GM23338 (cell line): ENCODE measurements at regions not wholly inside any gene's neighbourhood (a gene's known extent, or its start where the extent isn't known, plus 50 kb on each side); places are given as distances from the start of the nearest gene placed in this dataset.

ENCODE experiments used
- ATAC-seq: fragments of 200-7000 bp; cut with Tn5 transposase; 3 replicates; pipeline ENCODE4 v1.9.1; 2020
- DNase-seq: peaks from one replicate; pipeline ENCODE4 v3.0.0-alpha.2; 2015; ENCODE audit warnings: low spot score
- H2AFZ ChIP-seq: fragments of 200-600 bp; sonication (generic); 2 replicates; pipeline ENCODE4 v1.8.0; 2016; ENCODE audit warnings: antibody characterized with exemption, mild to moderate bottlenecking, moderate library complexity
- H3F3A ChIP-seq: fragments of 200-600 bp; sonication (generic); replicated peaks from 2 replicates; pipeline ENCODE4 v1.8.0; 2017; ENCODE audit warnings: antibody characterized with exemption, mixed run types, low read depth
- H3K27ac ChIP-seq: fragments of 200-600 bp; sonication (generic); 2 replicates; pipeline ENCODE4 v1.6.1; 2016; ENCODE audit warnings: low read depth
- H3K27me3 ChIP-seq: fragments of 200-600 bp; sonication (generic); 2 replicates; pipeline ENCODE4 v1.8.0; 2016; ENCODE audit warnings: mild to moderate bottlenecking, mixed run types, moderate library complexity; ENCODE audit not compliant: insufficient read depth
- H3K36me3 ChIP-seq: fragments of 200-600 bp; sonication (generic); 2 replicates; pipeline ENCODE4 v1.8.0; 2016; ENCODE audit warnings: mild to moderate bottlenecking; ENCODE audit not compliant: insufficient read depth
- H3K4me1 ChIP-seq: fragments of 200-600 bp; sonication (generic); 2 replicates; pipeline ENCODE4 v1.8.0; 2016; ENCODE audit warnings: mild to moderate bottlenecking, moderate library complexity; ENCODE audit not compliant: insufficient read depth
- H3K4me2 ChIP-seq: fragments of 200-600 bp; sonication (generic); 2 replicates; pipeline ENCODE4 v1.7.1; 2017; ENCODE audit warnings: mixed run types
- H3K4me3 ChIP-seq: fragments of 200-600 bp; sonication (generic); 2 replicates; pipeline ENCODE4 v1.6.1; 2016; ENCODE audit warnings: mixed run types
- H3K79me2 ChIP-seq: fragments of 200-600 bp; sonication (generic); replicated peaks from 2 replicates; pipeline ENCODE4 v1.8.0; 2017; ENCODE audit warnings: mild to moderate bottlenecking; ENCODE audit not compliant: insufficient read depth
- H3K9me2 ChIP-seq: fragments of 200-600 bp; sonication (generic); 2 replicates; pipeline ENCODE4 v1.8.0; 2017; ENCODE audit not compliant: insufficient read depth
- H4K20me1 ChIP-seq: fragments of 200-600 bp; sonication (generic); replicated peaks from 2 replicates; pipeline ENCODE4 v1.8.0; 2017; ENCODE audit warnings: mild to moderate bottlenecking; ENCODE audit not compliant: insufficient read depth
- H3K27ac Mint-ChIP-seq: 2 replicates; pipeline ENCODE4 v1.8.0; 2020; ENCODE audit warnings: inconsistent platforms, mild to moderate bottlenecking, moderate library complexity, mixed read lengths
- H3K27me3 Mint-ChIP-seq: 3 replicates; pipeline ENCODE4 v1.8.0; 2022; ENCODE audit warnings: low read depth, mild to moderate bottlenecking, moderate library complexity, mixed read lengths, inconsistent platforms; ENCODE audit not compliant: insufficient read depth, poor library complexity
- H3K36me3 Mint-ChIP-seq: 3 replicates; pipeline ENCODE4 v1.8.0; 2021; ENCODE audit warnings: low read depth, mild to moderate bottlenecking, inconsistent platforms, moderate library complexity, mixed read lengths
- H3K4me1 Mint-ChIP-seq: 3 replicates; pipeline ENCODE4 v1.8.0; 2020; ENCODE audit warnings: mild to moderate bottlenecking, inconsistent platforms, mixed read lengths
- H3K4me3 Mint-ChIP-seq: 3 replicates; pipeline ENCODE4 v1.8.0; 2021; ENCODE audit warnings: moderate library complexity, mild to moderate bottlenecking, inconsistent platforms, mixed read lengths
- H3K9me3 Mint-ChIP-seq: 3 replicates; pipeline ENCODE4 v1.8.0; 2020; ENCODE audit warnings: moderate library complexity, mild to moderate bottlenecking, inconsistent platforms, mixed read lengths
- CREB1 ChIP-seq: fragments of 250-450 bp; sonication (Bioruptor Pico); IDR thresholded peaks from 2 replicates; pipeline ENCODE4 v1.5.0; 2020; ENCODE audit warnings: low read depth, mild to moderate bottlenecking, moderate library complexity
- EZH2 ChIP-seq: fragments of 200-600 bp; sonication (generic); IDR thresholded peaks from one replicate; pipeline ENCODE4 v1.8.0; 2017; ENCODE audit warnings: antibody characterized with exemption, mild to moderate bottlenecking, low read depth; ENCODE audit not compliant: unreplicated experiment
- EZH2phosphoT487 ChIP-seq: fragments of 200-600 bp; sonication (generic); IDR thresholded peaks from one replicate; pipeline ENCODE4 v1.8.1; 2018; ENCODE audit warnings: antibody characterized with exemption; ENCODE audit not compliant: unreplicated experiment
- JUNB ChIP-seq: IDR thresholded peaks from one replicate; pipeline ENCODE4 v1.6.1; 2016; ENCODE audit warnings: antibody characterized with exemption; ENCODE audit not compliant: unreplicated experiment
- NANOG ChIP-seq: IDR thresholded peaks from 2 replicates; pipeline ENCODE4 v1.6.1; 2016; ENCODE audit warnings: antibody characterized with exemption, borderline replicate concordance
- POLR2AphosphoS5 ChIP-seq: IDR thresholded peaks from 2 replicates; pipeline ENCODE4 v1.6.1; 2016; ENCODE audit warnings: antibody characterized with exemption, low read depth
- STAT1 ChIP-seq: IDR thresholded peaks from one replicate; pipeline ENCODE4 v1.6.1; 2016; ENCODE audit warnings: antibody characterized with exemption; ENCODE audit not compliant: unreplicated experiment
- ZNF114 ChIP-seq: fragments of 250-450 bp; sonication (Bioruptor Pico); IDR thresholded peaks from 2 replicates; pipeline ENCODE4 v1.5.0; 2020; ENCODE audit warnings: mild to moderate bottlenecking, moderate library complexity
- ZNF331 ChIP-seq: fragments of 250-450 bp; sonication (Bioruptor Pico); IDR thresholded peaks from 2 replicates; pipeline ENCODE4 v1.5.0; 2020; ENCODE audit warnings: low read depth, mild to moderate bottlenecking, moderate library complexity
- TF ChIP-seq, protein P1 (sequence below): IDR thresholded peaks from one replicate; pipeline ENCODE4 v1.6.1; 2018; ENCODE audit warnings: antibody characterized with exemption; ENCODE audit not compliant: unreplicated experiment
- TF ChIP-seq, protein P2 (sequence below): fragments of 250-450 bp; sonication (Bioruptor Pico); IDR thresholded peaks from 2 replicates; pipeline ENCODE4 v1.5.0; 2020; ENCODE audit warnings: mild to moderate bottlenecking, moderate library complexity
- TF ChIP-seq, protein P3 (sequence below): IDR thresholded peaks from 2 replicates; pipeline ENCODE4 v1.6.1; 2016; ENCODE audit warnings: antibody characterized with exemption
- TF ChIP-seq, protein P4 (sequence below), 2 experiments: fragments of 200-600 bp in 1 of 2; sonication (generic) in 1 of 2; conservative IDR thresholded peaks; 2 replicates each; pipeline versions ENCODE4 v1.5.1 to v1.6.1; 2016 to 2017; ENCODE audit warnings: antibody characterized with exemption in 2 of 2, low read depth in 2 of 2, mild to moderate bottlenecking in 2 of 2, moderate library complexity in 1 of 2

DNA sequence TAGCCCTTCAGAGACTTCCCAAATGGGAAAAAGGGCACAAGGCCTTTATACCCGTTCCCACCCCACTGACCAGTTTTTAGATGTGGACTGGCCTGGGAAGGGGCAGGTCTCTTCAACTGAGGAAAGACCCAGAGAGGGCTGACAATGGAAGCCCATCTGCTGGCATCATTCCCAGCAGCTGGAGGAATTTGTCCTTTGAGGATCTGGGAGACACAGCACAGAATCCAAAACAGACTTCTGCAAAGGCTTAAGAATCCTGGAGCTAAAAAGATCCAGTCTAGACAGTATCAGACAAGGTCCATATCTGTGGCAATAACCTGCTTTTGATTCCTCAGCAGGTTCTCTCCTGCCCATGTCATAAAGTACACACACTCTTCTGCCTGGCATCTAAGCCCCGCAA, 329.2 kb downstream of the TMEM167A start:
- Histone ChIP-seq H3K4me3 (no peak overlapping the region), H3K4me2 (no peak overlapping the region), H2AFZ (no peak overlapping the region), H3K27me3 (no peaks in the 10 kb centered on the region), H3F3A (no peaks in the 10 kb centered on the region), H3K36me3 (no peaks in the 10 kb centered on the region), H3K9me2 (no peaks in the 10 kb centered on the region), H3K4me1 (no peaks in the 10 kb centered on the region), H3K27ac (no peak overlapping the region), H3K79me2 (no peaks in the 10 kb centered on the region), H4K20me1 (no peaks in the 10 kb centered on the region)
- no peaks in the 10 kb centered on the region for H3K4me1 Mint-ChIP-seq
- no peaks in the 10 kb centered on the region for H3K36me3 Mint-ChIP-seq
- no peak overlapping the region for H3K27ac Mint-ChIP-seq
- peaks cover 2% of the 10 kb centered on the region for H3K27me3 Mint-ChIP-seq
- DNase-seq (no peak), ATAC-seq (no peak)
- H3K4me3 Mint-ChIP-seq = no peak overlapping the region
- peaks cover 4% of the 10 kb centered on the region; the same call in 1 of the 3 replicates for H3K9me3 Mint-ChIP-seq
- no peak for TF ChIP-seq STAT1
- TF ChIP-seq, protein P1, sequence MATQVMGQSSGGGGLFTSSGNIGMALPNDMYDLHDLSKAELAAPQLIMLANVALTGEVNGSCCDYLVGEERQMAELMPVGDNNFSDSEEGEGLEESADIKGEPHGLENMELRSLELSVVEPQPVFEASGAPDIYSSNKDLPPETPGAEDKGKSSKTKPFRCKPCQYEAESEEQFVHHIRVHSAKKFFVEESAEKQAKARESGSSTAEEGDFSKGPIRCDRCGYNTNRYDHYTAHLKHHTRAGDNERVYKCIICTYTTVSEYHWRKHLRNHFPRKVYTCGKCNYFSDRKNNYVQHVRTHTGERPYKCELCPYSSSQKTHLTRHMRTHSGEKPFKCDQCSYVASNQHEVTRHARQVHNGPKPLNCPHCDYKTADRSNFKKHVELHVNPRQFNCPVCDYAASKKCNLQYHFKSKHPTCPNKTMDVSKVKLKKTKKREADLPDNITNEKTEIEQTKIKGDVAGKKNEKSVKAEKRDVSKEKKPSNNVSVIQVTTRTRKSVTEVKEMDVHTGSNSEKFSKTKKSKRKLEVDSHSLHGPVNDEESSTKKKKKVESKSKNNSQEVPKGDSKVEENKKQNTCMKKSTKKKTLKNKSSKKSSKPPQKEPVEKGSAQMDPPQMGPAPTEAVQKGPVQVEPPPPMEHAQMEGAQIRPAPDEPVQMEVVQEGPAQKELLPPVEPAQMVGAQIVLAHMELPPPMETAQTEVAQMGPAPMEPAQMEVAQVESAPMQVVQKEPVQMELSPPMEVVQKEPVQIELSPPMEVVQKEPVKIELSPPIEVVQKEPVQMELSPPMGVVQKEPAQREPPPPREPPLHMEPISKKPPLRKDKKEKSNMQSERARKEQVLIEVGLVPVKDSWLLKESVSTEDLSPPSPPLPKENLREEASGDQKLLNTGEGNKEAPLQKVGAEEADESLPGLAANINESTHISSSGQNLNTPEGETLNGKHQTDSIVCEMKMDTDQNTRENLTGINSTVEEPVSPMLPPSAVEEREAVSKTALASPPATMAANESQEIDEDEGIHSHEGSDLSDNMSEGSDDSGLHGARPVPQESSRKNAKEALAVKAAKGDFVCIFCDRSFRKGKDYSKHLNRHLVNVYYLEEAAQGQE = no peak
- no peak for TF ChIP-seq POLR2AphosphoS5
- no peak for TF ChIP-seq ZNF331 (CRISPR knock-in tag)
- TF ChIP-seq CREB1 (CRISPR knock-in tag) = no peak
- no peak for TF ChIP-seq JUNB
- TF ChIP-seq, protein P2, sequence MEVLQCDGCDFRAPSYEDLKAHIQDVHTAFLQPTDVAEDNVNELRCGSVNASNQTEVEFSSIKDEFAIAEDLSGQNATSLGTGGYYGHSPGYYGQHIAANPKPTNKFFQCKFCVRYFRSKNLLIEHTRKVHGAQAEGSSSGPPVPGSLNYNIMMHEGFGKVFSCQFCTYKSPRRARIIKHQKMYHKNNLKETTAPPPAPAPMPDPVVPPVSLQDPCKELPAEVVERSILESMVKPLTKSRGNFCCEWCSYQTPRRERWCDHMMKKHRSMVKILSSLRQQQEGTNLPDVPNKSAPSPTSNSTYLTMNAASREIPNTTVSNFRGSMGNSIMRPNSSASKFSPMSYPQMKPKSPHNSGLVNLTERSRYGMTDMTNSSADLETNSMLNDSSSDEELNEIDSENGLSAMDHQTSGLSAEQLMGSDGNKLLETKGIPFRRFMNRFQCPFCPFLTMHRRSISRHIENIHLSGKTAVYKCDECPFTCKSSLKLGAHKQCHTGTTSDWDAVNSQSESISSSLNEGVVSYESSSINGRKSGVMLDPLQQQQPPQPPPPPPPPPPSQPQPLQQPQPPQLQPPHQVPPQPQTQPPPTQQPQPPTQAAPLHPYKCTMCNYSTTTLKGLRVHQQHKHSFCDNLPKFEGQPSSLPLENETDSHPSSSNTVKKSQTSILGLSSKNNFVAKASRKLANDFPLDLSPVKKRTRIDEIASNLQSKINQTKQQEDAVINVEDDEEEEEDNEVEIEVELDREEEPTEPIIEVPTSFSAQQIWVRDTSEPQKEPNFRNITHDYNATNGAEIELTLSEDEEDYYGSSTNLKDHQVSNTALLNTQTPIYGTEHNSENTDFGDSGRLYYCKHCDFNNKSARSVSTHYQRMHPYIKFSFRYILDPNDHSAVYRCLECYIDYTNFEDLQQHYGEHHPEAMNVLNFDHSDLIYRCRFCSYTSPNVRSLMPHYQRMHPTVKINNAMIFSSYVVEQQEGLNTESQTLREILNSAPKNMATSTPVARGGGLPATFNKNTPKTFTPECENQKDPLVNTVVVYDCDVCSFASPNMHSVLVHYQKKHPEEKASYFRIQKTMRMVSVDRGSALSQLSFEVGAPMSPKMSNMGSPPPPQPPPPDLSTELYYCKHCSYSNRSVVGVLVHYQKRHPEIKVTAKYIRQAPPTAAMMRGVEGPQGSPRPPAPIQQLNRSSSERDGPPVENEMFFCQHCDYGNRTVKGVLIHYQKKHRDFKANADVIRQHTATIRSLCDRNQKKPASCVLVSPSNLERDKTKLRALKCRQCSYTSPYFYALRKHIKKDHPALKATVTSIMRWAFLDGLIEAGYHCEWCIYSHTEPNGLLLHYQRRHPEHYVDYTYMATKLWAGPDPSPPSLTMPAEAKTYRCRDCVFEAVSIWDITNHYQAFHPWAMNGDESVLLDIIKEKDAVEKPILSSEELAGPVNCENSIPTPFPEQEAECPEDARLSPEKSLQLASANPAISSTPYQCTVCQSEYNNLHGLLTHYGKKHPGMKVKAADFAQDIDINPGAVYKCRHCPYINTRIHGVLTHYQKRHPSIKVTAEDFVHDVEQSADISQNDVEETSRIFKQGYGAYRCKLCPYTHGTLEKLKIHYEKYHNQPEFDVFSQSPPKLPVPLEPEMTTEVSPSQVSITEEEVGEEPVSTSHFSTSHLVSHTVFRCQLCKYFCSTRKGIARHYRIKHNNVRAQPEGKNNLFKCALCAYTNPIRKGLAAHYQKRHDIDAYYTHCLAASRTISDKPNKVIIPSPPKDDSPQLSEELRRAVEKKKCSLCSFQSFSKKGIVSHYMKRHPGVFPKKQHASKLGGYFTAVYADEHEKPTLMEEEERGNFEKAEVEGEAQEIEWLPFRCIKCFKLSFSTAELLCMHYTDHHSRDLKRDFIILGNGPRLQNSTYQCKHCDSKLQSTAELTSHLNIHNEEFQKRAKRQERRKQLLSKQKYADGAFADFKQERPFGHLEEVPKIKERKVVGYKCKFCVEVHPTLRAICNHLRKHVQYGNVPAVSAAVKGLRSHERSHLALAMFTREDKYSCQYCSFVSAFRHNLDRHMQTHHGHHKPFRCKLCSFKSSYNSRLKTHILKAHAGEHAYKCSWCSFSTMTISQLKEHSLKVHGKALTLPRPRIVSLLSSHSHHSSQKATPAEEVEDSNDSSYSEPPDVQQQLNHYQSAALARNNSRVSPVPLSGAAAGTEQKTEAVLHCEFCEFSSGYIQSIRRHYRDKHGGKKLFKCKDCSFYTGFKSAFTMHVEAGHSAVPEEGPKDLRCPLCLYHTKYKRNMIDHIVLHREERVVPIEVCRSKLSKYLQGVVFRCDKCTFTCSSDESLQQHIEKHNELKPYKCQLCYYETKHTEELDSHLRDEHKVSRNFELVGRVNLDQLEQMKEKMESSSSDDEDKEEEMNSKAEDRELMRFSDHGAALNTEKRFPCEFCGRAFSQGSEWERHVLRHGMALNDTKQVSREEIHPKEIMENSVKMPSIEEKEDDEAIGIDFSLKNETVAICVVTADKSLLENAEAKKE (CRISPR knock-in tag) = no peak
- no peak for TF ChIP-seq EZH2
- no peak for TF ChIP-seq NANOG
- TF ChIP-seq, protein P3, sequence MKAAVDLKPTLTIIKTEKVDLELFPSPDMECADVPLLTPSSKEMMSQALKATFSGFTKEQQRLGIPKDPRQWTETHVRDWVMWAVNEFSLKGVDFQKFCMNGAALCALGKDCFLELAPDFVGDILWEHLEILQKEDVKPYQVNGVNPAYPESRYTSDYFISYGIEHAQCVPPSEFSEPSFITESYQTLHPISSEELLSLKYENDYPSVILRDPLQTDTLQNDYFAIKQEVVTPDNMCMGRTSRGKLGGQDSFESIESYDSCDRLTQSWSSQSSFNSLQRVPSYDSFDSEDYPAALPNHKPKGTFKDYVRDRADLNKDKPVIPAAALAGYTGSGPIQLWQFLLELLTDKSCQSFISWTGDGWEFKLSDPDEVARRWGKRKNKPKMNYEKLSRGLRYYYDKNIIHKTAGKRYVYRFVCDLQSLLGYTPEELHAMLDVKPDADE = no peak
- TF ChIP-seq, protein P4, sequence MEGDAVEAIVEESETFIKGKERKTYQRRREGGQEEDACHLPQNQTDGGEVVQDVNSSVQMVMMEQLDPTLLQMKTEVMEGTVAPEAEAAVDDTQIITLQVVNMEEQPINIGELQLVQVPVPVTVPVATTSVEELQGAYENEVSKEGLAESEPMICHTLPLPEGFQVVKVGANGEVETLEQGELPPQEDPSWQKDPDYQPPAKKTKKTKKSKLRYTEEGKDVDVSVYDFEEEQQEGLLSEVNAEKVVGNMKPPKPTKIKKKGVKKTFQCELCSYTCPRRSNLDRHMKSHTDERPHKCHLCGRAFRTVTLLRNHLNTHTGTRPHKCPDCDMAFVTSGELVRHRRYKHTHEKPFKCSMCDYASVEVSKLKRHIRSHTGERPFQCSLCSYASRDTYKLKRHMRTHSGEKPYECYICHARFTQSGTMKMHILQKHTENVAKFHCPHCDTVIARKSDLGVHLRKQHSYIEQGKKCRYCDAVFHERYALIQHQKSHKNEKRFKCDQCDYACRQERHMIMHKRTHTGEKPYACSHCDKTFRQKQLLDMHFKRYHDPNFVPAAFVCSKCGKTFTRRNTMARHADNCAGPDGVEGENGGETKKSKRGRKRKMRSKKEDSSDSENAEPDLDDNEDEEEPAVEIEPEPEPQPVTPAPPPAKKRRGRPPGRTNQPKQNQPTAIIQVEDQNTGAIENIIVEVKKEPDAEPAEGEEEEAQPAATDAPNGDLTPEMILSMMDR (conservative IDR thresholded peaks at IDR 0.05; ENCODE audit: low read depth in 2 of 2) = no peak
- no peak for TF ChIP-seq ZNF114 (CRISPR knock-in tag)
- TF ChIP-seq EZH2phosphoT487 = no peak
